ENCODE measurements at regions not wholly inside any gene's neighbourhood (a gene's known extent, or its start where the extent isn't known, plus 50 kb on each side); places are given as distances from the start of the nearest gene placed in this dataset.

- TF ChIP-seq CTCF (IDR thresholded peaks at IDR 0.05) = no peak
- TF ChIP-seq POLR2A (IDR thresholded peaks at IDR 0.05) = no peak
- no peak for TF ChIP-seq POLR2AphosphoS5 (IDR thresholded peaks at IDR 0.05; ENCODE audit: insufficient read depth in 1 of 2, low read depth in 1 of 2)
These were observed 174.9 kb upstream of the SPTLC3 start for GRCh38 chr20:12833861-12834260.

Measured in vagina (tissue), 2 donors.